SK-N-SH (cell line): ENCODE measurements at regions not wholly inside any gene's neighbourhood (a gene's known extent, or its start where the extent isn't known, plus 50 kb on each side); places are given as distances from the start of the nearest gene placed in this dataset.
A peak's percentile ranks its signal among the peaks of the same experiment; 100 is the strongest.

ENCODE experiments used
- ELF1 ChIP-seq: IDR thresholded peaks from 2 replicates; pipeline ENCODE4 v1.4.0; 2012
- EP300 ChIP-seq, 2 experiments: IDR thresholded peaks; 2 replicates each; pipeline versions ENCODE4 v1.4.0 to v1.6.1; 2012; ENCODE audit warnings: borderline replicate concordance in 1 of 2, low read depth in 1 of 2, low read length in 1 of 2
- EZH2phosphoT487 ChIP-seq: fragments of 200-600 bp; sonication (generic); IDR thresholded peaks from 2 replicates; pipeline ENCODE4 v1.6.1; 2017; ENCODE audit warnings: low read depth, mixed run types, mild to moderate bottlenecking, antibody characterized with exemption, moderate library complexity, borderline replicate concordance
- GATA2 ChIP-seq: sonication (generic); formaldehyde crosslinking; IDR thresholded peaks from 2 replicates; pipeline ENCODE4 v1.5.0; 2020; ENCODE audit warnings: mild to moderate bottlenecking, missing genetic modification reagents
- IRF3 ChIP-seq: fragments of 150-350 bp; IDR thresholded peaks from 2 replicates; pipeline ENCODE4 v1.6.1; 2016; ENCODE audit warnings: mild to moderate bottlenecking, low read depth, low read length
- MAX ChIP-seq: IDR thresholded peaks from 2 replicates; pipeline ENCODE4 v1.4.0; 2012; ENCODE audit warnings: low read depth
- MEF2A ChIP-seq: IDR thresholded peaks from 2 replicates; pipeline ENCODE4 v1.4.0; 2012; ENCODE audit warnings: low read depth, borderline replicate concordance
- MXI1 ChIP-seq: IDR thresholded peaks from 2 replicates; pipeline ENCODE4 v1.6.1; 2012; ENCODE audit warnings: mild to moderate bottlenecking, low read depth, low read length, improper control_type of control experiment
- RFX5 ChIP-seq: IDR thresholded peaks from 2 replicates; pipeline ENCODE4 v1.6.1; 2012; ENCODE audit warnings: mild to moderate bottlenecking, improper control_type of control experiment, low read length
- TCF12 ChIP-seq: IDR thresholded peaks from 2 replicates; pipeline ENCODE4 v1.4.0; 2012
- TEAD4 ChIP-seq: IDR thresholded peaks from 2 replicates; pipeline ENCODE4 v1.4.0; 2012; ENCODE audit warnings: mild to moderate bottlenecking, borderline replicate concordance; ENCODE audit not compliant: insufficient read depth
- ZBTB33 ChIP-seq: IDR thresholded peaks from 2 replicates; pipeline ENCODE4 v1.4.0; 2012; ENCODE audit warnings: low read depth, borderline replicate concordance
- TF ChIP-seq, protein P1 (sequence below): IDR thresholded peaks from 2 replicates; pipeline ENCODE4 v1.6.1; 2012; ENCODE audit warnings: mild to moderate bottlenecking, low read depth, low read length, moderate library complexity
- TF ChIP-seq, protein P2 (sequence below): fragments of 200-600 bp; sonication (generic); IDR thresholded peaks from 2 replicates; pipeline ENCODE4 v1.6.1; 2017; ENCODE audit warnings: antibody characterized with exemption, mild to moderate bottlenecking, moderate library complexity

DNA sequence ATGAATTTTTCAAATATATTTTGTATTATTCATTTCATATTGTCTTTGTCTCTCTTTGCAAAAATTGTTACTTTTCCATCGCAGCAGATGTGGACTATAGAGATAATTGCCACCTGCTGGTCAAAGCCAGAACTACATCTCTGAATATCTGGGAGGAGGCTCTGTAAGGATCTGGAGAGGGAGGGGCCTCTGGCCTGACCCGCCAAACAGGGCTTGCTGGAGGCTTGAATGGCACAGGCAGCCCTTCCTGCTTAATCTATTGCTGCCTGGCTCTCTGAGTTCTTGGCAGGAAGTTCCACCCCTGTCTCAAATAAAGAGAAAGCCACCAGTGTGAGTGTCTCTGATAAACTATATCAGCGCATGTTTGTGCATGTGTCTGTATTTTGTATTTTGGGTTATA, 132.4 kb downstream of the ZMAT1 start (continued):
- TF ChIP-seq MAX: no peak
- TF ChIP-seq EP300 (IDR thresholded peaks at IDR 0.05; ENCODE audit: borderline replicate concordance in 1 of 2, low read depth in 1 of 2, low read length in 1 of 2): no peak
- TF ChIP-seq, protein P1, sequence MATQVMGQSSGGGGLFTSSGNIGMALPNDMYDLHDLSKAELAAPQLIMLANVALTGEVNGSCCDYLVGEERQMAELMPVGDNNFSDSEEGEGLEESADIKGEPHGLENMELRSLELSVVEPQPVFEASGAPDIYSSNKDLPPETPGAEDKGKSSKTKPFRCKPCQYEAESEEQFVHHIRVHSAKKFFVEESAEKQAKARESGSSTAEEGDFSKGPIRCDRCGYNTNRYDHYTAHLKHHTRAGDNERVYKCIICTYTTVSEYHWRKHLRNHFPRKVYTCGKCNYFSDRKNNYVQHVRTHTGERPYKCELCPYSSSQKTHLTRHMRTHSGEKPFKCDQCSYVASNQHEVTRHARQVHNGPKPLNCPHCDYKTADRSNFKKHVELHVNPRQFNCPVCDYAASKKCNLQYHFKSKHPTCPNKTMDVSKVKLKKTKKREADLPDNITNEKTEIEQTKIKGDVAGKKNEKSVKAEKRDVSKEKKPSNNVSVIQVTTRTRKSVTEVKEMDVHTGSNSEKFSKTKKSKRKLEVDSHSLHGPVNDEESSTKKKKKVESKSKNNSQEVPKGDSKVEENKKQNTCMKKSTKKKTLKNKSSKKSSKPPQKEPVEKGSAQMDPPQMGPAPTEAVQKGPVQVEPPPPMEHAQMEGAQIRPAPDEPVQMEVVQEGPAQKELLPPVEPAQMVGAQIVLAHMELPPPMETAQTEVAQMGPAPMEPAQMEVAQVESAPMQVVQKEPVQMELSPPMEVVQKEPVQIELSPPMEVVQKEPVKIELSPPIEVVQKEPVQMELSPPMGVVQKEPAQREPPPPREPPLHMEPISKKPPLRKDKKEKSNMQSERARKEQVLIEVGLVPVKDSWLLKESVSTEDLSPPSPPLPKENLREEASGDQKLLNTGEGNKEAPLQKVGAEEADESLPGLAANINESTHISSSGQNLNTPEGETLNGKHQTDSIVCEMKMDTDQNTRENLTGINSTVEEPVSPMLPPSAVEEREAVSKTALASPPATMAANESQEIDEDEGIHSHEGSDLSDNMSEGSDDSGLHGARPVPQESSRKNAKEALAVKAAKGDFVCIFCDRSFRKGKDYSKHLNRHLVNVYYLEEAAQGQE: no peak
- TF ChIP-seq TCF12: 0 out of 2 replicates have a peak, but pooled peaks have one; percentile 11
- TF ChIP-seq IRF3: no peak
- TF ChIP-seq TEAD4: no peak
- TF ChIP-seq MEF2A: no peak
- TF ChIP-seq MXI1: 0 out of 2 replicates have a peak, but pooled peaks have one; percentile 27
- no peak for TF ChIP-seq ELF1
- TF ChIP-seq GATA2 (CRISPR knock-in tag): no peak
- no peak for TF ChIP-seq RFX5
- TF ChIP-seq, protein P2, sequence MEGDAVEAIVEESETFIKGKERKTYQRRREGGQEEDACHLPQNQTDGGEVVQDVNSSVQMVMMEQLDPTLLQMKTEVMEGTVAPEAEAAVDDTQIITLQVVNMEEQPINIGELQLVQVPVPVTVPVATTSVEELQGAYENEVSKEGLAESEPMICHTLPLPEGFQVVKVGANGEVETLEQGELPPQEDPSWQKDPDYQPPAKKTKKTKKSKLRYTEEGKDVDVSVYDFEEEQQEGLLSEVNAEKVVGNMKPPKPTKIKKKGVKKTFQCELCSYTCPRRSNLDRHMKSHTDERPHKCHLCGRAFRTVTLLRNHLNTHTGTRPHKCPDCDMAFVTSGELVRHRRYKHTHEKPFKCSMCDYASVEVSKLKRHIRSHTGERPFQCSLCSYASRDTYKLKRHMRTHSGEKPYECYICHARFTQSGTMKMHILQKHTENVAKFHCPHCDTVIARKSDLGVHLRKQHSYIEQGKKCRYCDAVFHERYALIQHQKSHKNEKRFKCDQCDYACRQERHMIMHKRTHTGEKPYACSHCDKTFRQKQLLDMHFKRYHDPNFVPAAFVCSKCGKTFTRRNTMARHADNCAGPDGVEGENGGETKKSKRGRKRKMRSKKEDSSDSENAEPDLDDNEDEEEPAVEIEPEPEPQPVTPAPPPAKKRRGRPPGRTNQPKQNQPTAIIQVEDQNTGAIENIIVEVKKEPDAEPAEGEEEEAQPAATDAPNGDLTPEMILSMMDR: peak; percentile 77
- no peak for TF ChIP-seq ZBTB33
- no peak for TF ChIP-seq EZH2phosphoT487
- TF ChIP-seq, all 33 proteins: peak for 9
